ENCODE measurements at regions not wholly inside any gene's neighbourhood (a gene's known extent, or its start where the extent isn't known, plus 50 kb on each side); places are given as distances from the start of the nearest gene placed in this dataset.

- TF ChIP-seq CTCF (conservative IDR thresholded peaks at IDR 0.05) = no peak
- peaks cover 11% of the 10 kb centered on the region for H3K27me3 Mint-ChIP-seq (ENCODE audit: insufficient read depth)
- Histone ChIP-seq H3K27me3 (ENCODE audit: control insufficient read depth, insufficient read depth, low read length, poor library complexity, severe bottlenecking) (no peaks in the 10 kb centered on the region), H3K4me1 (ENCODE audit: control insufficient read depth, insufficient read depth, low read length) (peaks cover 2% of the 10 kb centered on the region), H3K9ac (ENCODE audit: extremely low read depth, low read length, poor library complexity, severe bottlenecking) (no peak overlapping the region), H3K36me3 (ENCODE audit: control insufficient read depth, insufficient read depth, low read length) (no peaks in the 10 kb centered on the region), H3K9me3 (ENCODE audit: control insufficient read depth, low read length) (no peaks in the 10 kb centered on the region), H3K27ac (ENCODE audit: low read depth, low read length) (no peak overlapping the region), H3K4me3 (ENCODE audit: low read length) (no peak overlapping the region)
- no peak for DNase-seq
- 96% methylated on average over 3 to 5 of the region's 5 CpGs for WGBS, 2 experiments (ENCODE audit: insufficient coverage in 1 of 2, insufficient read length in 1 of 2)
- H3K36me3 Mint-ChIP-seq (ENCODE audit: low read depth) = no peaks in the 10 kb centered on the region
- no peak overlapping the region for H3K27ac Mint-ChIP-seq
- peaks cover 20% of the 10 kb centered on the region for H3K4me1 Mint-ChIP-seq
- H3K4me3 Mint-ChIP-seq = no peak overlapping the region
- no peaks in the 10 kb centered on the region for H3K9me3 Mint-ChIP-seq
Measured at GRCh38 chr17:27990979-27991378, 51.5 kb upstream of the NLK start.

- Histone ChIP-seq H3K9ac (ENCODE audit: extremely low read depth, low read length, poor library complexity, severe bottlenecking) (no peak overlapping the region), H3K27me3 (ENCODE audit: control insufficient read depth, insufficient read depth, low read length, poor library complexity, severe bottlenecking) (no peaks in the 10 kb centered on the region), H3K27ac (ENCODE audit: low read depth, low read length) (no peak overlapping the region), H3K4me1 (ENCODE audit: control insufficient read depth, insufficient read depth, low read length) (peaks cover 2% of the 10 kb centered on the region), H3K4me3 (ENCODE audit: low read length) (no peak overlapping the region), H3K9me3 (ENCODE audit: control insufficient read depth, low read length) (no peaks in the 10 kb centered on the region), H3K36me3 (ENCODE audit: control insufficient read depth, insufficient read depth, low read length) (no peaks in the 10 kb centered on the region)
- DNase-seq = no peak
- no peaks in the 10 kb centered on the region for H3K9me3 Mint-ChIP-seq
- 80% methylated on average over 1 of the region's 1 CpG; no CpG with 5 or more reads in 1 of the 2 experiments for WGBS, 2 experiments (ENCODE audit: insufficient coverage in 1 of 2, insufficient read length in 1 of 2)
- peaks cover 19% of the 10 kb centered on the region for H3K4me1 Mint-ChIP-seq
- H3K4me3 Mint-ChIP-seq = no peak overlapping the region
- peaks cover 11% of the 10 kb centered on the region for H3K27me3 Mint-ChIP-seq (ENCODE audit: insufficient read depth)
- H3K36me3 Mint-ChIP-seq (ENCODE audit: low read depth) = no peaks in the 10 kb centered on the region
- no peak for TF ChIP-seq CTCF (conservative IDR thresholded peaks at IDR 0.05)
- H3K27ac Mint-ChIP-seq = no peak overlapping the region
Measured at GRCh38 chr17:27991462-27991993, 50.9 kb upstream of the NLK start.
